Ecto neural progenitor cell (in vitro differentiated cells): ENCODE measurements at regions not wholly inside any gene's neighbourhood (a gene's known extent, or its start where the extent isn't known, plus 50 kb on each side); places are given as distances from the start of the nearest gene placed in this dataset.
"Not testable (repeated sequence)": the region's sequence is repeated elsewhere in the genome, so short reads cannot be mapped to it uniquely, and the experiment has no call there.

Source experiments
- DNase-seq: peaks from one replicate; pipeline ENCODE4 v3.0.0-alpha.2; 2018; ENCODE audit warnings: low spot score

DNA sequence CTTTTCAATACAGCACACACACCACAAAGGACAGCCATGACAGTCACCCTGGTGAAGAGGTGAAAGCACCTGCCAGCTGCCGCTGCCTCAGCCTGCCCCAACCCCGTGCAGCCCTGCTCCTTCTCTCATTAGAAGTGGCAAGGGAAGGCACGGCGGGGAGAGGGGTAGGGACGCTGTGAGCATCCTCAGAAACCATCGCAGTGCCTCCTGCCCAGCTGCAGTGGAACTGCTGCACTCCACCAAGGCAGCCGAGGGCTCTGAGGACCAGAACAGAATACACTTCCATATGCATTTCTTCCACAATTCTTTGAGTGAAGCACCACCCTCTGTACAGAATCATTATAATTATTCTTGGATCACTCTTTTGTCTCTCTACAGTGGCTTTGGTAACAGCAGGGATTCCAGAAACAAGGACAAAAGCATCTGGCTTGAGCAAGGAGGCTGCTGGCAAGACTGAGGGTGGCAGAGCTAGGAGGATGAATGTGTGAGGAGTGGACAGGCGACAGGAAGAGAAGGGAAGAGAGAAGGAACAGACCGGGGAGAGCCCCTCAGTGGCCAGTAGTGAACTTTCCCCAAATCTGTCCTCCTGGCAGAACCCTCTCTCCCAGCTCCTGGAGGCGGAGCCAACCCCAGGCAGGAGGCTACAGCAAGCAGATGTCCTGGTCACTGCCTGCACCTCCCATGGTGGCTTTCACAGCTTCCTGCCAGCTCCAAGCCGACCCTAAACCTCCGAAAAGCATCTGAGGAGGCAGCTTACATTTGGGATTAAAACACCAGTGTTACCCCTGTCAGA lies 73.2 kb downstream of the MTNR1A start:
- DNase-seq = no peak

DNA sequence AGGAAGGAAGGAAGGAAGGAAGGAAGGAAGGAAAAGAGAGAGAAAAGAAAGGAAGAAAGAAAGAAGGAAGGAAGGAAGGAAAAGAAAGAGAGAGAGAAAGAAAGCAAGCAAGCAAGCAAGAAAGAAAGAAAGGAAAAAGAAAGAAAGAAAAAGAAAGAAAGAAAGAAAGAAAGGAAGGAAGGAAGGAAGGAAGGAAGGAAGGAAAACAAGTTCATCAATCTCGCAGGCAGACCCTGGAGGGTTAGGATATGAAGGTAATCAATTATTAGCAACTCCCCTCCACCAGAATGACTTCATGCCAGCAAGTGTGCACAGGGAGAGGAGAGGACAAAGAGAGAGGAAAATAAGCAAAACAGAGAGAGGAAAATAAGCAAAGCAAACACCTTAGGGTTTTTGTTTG lies 80.2 kb downstream of the MTNR1A start:
- DNase-seq = no peak

DNA sequence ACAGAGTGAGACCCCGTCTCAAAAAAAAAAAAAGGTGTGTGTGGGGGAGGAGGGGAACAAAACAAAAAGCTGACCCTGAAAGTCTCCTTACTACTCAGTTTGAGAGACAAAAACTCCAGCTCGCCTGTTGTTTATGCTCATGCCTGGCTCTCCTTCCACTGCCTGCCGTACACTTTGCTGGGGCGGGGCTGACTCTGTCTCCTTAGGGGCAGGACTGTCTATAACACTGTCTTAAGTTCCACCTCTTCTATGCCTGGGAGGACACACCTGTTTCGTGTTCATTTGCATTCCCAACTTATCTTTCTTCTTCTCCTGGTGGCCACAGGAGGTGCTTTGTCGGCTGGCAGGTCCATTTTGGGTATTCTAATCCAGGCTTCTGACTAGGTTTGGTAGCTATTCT lies 81.4 kb downstream of the MTNR1A start:
- DNase-seq = no peak

DNA sequence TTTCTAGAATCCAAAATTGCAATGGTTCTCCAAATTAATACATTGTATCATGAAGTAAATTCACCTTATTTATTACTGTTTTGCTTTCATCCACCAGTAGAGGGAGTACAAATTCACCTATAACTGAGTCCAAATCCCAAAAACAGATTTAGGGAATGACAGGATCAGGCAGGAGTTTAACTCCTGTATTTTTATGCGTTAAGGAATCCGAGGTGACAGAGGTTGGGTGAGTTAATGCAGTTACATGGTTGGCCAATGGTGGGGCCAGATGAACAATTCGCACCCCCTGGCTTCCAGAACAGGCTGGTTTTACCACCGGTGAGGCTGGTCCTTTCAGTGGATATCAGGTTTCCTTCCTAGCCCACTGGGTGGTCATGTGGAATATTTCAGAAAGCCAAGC lies 82.4 kb downstream of the MTNR1A start:
- DNase-seq = peak; percentile 46

DNA sequence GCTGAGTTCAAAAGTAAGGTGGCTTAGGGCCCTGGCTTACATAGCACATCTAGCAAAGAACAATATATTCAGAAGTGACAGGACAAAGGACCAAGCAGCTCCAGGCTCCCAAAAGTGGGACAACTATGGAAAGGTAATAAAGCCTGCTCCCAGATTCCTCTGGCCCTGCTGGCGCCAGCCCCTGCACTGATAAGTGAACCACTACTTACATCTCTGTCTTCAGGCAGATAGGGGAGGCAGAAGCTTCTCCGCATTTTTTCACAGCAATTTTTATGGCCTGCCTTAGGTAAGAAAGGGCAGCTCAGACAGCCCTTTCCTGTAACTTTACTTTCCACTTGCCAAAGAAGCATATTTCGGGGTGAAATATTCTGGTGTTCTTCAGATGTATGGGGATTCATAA lies 83.9 kb downstream of the MTNR1A start:
- DNase-seq = no peak

DNA sequence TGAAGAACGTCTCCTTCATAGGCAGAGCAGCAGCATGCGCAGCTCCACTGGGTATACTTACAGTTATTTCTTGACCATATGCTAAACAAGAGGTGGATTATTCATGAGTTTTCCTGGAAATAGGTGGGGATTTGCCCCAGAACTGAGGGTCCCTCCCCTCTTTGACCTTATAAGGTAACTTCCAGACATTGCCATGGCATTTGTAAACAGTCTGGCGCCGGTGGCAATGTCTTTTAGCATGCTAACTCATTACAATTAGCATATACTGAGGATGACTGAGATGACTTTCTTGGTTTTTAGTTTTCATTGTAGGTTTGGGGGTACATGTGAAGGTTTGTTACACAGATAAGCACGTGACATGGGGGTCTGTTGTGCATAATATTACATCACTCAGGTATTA lies 97.3 kb downstream of the MTNR1A start:
- DNase-seq = no peak

DNA sequence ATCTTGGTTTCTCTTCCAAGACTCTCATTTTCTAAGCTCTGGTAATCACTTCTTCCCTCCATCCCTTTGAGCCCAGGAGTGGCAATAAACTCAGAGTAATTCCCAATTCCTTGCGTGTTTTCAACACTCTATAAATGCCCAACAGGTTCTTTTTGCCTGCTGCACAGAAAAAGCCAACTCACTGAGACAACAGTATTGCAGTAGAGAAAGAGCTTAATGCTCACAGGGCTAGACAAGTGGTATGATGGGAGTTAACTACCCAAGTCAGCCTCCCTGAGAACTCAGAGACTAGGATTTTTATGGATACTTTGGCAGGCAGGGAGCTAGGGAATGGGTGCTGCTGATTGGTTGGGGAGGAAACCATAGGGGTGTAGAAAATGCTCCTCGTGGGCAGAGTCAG lies 103.4 kb downstream of the MTNR1A start:
- DNase-seq = no peak

DNA sequence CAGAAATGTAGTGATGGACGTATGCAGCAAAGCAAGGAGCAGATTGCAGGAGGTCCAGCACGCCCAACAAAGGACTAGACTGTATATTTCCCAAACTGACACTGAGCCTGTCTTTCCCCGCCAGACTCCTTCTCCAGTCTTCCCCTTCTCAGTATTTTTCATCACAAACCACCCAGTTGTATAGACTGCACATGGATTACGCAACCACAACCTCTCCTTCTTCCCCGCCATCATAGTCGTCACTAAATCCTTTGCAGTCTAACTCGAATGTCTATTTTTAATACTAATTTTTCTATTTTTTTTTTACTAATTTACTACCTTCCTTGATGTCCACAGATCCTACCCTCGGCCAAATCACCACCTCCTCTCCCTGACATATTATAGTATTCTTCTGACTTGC lies 105.4 kb downstream of the MTNR1A start:
- no peak for DNase-seq

DNA sequence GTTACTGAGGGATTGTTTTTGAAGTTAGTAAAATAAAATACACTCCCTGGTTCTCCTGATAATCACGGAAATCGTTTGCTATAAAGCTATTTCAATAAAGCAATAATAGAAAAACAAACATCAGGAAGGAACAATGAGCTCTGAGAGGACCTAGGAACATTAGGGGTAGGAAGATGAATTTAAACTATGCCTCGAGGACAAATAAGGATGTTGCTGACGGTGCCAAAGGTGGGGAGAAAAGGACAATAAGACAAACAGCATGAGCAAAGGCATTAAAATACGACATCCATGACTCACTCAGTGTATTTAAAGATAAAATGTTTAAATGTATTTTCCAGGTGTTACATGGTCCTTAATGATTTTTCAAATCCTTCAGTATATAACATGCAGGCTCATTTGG lies 110.3 kb downstream of the MTNR1A start:
- DNase-seq = no peak

DNA sequence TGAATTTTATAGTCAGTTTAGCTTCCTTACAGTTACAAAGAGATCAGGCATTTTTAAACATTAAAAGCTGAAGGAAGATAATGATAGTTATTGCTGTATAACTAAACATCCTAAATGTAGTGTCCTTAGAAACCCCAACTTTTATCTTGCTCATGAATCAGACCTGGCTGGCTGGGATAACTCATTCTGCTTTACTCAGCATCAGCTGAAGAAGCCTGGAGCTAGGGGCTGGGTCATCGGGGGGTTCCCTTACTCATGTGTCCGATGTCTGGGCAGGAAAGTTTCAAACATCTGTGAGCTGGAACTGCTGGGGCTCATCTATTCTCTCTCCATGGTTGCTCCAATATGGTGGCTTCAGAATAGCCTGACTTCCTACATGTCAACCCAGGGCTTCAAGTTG lies 113.9 kb downstream of the MTNR1A start:
- no peak for DNase-seq

DNA sequence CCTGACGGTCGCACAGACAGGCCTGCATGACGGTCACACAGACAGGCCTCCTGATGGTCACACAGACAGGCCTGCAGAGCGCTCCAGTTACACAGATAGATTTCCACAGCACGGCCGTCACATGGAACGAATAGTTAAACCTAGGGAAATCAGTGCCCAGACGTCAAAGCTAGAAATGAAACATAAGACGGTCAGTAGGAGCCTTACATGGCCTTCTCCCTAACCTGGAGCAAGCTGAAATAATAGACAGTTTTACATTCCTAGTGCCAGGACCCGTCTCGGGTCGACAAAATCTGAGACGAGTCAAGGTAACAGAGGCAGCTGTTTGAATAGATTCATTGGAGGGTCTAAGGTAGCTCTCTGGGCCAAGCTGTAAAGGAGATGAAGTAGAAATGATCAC lies 126.9 kb downstream of the MTNR1A start:
- DNase-seq = no peak

DNA sequence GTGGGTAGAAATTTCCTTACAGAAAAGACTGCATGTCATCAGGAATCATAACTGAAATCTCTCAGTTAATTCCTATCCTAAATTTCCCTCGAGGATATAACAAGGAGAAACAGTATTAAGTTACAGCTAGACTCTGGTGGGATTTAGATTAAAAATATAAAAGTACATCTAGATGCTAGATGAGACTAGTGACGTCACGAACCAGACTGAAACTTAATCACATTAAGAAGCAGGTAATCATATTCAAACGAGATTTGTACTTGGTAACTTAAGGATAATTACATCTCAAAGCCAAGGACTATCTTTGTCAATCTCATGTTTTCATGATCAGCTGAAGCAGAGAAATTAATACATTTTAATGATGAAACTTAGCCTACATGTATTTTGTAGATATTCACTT lies 130.6 kb downstream of the MTNR1A start:
- DNase-seq = no peak

DNA sequence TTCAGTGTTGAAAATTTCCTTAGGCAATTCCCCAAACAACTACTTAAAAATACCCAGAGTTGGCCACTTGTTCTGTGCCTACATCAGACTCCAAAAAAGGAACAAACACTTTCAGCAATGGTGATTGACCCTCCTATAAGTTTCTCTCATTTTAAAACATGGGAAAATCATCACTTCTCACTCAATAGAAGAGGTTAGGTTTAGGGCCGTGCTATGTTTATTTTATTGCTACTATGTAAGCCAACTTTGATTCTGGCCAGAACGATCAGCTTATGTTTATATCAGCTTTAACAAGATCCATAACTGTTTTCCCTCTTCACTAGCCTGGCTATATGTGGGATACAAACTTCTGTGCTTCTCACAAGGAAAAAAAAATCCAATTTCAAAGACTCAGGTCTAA lies 133.1 kb downstream of the MTNR1A start:
- no peak for DNase-seq

DNA sequence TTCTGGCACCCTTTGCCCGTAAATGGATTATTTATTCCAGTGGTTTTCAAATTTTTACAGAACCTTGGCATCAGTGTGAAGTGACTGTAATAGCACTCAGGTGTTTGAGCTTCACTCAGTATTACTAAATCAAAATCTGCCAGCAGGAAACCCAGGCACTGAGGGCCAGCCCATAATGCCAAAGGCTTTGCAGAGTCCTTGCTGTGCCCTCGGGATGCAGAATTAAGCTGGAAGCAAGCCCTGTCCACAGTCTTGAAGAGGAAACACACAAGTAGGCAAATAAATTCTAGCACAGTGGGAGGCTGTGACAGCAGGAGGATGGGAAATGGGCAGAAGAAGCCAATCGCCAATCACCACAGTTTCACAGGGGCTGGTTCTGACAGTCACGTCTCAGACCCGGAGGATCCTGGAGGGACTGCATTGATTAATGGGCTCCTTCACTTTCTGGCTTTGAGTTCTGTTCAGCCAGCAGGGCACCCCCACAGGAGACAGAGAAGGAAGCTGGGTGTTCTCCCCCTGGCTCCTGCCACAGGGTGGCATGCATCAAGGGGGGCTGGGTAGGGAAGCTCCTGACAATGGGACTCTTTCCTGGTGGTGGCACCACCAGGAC lies 138.8 kb downstream of the MTNR1A start:
- DNase-seq = no peak

DNA sequence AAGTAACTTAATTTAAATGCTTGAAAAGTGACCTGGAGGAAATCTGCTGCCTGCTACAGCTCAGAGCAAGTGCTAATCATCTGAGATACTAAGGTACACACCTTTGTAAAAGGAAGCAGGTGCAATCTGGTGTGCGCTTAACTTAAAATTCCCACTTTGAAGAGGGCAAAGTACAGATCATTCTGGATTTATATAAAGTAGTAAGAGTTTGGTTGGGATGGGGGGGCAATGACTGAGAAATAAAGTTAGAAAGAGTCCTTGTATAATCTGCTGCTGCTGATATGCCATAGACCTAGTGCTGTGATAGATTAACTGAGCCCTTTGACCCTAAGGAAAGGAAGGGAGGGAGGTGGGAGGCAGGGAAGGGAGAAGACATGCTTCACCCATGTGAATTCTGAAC lies 141.0 kb downstream of the MTNR1A start:
- DNase-seq = no peak

DNA sequence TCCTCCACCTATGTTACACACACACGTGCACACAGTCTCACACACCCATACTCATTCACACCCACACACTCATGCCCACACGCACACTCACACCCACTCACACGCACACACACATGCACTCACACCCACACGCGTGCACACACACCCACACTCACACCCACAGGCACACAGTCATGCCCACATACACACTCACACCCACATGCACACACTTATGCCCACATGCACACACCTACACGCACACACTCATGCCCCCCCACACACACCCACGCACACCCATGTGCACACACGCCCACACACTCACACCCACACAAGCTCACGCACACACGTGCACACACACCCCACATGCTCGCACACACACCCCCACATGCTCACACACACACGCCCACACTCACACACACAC lies 140.0 kb downstream of the F11 start:
- DNase-seq = no peak

DNA sequence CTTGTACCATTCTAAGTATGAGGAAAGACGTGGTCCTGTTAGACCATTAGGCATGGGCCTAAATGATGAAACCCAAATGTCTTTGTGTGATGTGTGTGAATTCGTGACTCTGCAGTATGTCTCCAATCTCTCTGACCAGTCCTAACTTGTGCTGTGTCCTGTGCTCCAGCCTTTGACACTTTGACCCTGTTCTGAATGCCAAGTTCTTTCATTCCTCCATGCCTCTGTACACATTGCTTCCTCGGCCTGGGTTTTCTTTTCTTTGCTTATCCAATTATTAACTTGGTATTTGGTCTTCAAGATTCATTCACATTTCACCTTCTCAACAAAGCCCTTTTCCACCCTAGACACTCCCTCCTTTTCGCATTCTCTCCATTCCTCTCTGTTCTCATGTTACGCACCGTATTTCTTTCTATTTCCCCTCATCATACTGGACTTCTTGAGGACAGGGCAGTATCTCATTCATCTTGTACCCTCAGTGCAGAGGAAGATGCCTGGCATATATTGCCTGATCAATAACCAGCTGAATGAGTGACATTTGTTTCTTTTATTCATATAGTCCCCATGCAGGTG lies 138.7 kb downstream of the F11 start:
- no peak for DNase-seq

DNA sequence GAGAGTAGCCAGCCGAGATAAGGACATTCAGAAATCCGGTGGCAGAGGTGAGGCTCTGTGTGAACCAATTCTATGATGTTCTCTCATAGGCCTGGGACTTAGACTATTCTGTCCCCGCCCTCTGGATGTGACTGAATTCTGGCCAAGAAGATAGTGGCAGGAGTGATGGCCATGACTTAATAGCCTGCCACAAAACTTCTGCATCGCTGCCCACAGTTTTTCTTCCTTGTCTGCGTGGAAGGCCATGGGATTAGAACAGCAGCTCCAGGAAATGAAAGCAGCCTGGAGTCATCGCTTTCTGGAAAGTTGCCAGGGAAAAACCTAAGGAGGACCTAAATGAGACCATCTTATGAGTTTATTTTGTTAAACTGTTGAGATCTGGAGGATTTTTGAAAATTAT lies 134.7 kb downstream of the F11 start:
- no peak for DNase-seq

DNA sequence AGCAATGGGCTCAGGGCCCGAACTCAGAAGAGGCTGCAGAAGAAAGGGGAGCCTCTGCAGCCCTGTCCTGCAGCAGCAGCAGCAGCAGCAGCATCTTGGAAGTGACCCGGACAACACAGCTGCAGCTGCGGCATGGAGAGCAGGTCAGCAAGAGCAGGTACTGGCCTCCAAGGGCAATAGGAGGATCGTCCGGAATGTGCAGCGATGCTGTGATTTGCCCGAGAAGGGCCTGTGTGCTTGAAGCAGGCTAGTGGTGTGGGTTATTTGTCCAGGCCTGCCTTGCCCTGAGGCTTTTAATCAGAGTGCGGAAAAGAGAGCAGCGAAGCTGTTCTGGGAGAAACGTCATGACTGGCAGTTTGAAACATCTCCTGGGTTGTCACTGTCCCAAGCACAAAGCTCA lies 126.0 kb downstream of the F11 start:
- DNase-seq = peak; percentile 51

DNA sequence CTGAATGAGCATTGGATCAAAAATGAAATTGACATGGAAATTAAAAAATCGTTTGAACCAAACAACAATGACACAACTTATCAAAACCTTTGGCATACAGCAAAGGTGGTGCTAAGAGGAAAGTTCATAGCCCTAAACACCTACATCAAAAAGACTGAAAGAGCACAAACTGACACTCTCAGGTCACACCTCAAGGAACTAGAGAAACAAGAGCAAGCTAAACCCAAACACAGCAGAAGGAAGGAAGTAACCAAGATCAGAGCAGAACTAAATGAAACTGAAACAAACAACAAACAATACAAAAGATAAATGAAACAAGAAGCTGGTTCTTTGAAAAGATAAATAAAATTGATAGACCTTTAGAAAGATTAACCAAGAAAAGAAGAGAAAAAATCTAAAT lies 118.3 kb downstream of the F11 start:
- not testable (repeated sequence) for DNase-seq

DNA sequence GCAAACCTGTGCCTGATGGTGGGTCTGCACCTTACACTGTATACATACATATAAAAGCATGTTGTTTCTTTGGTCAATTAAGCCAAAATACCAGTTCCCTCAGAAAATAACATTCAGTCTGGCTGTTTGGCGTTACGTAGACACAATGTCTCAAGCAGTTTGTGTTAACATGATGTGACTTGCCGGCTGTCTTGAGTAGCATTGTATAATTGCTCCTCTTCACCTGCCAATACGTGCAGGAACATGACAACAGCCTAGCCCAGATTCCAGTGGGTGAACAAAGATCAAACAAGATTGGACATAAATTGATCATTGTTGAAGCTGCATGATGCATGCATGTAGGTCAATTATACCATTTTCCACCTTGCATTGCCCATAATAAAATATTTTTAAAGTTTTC lies 102.3 kb downstream of the F11 start:
- no peak for DNase-seq

DNA sequence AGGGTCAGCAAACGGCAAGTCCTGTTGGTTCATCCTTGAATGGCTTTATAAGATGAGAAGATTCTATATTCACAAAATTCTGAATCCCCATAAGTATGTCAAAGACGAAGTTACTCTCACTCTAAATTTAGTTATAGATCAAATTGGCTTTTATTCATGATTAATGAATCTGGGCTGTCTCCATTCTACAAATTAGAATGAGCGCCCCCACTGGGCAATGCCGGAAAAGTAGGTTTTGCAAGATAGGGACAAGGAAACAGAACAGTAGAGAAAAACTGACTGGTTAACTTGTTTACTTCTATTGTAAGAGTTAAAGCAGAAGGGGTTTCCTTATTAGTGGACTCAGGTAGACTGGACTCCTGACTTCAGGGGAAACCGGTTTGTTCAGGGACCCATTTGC lies 100.3 kb downstream of the F11 start:
- no peak for DNase-seq

DNA sequence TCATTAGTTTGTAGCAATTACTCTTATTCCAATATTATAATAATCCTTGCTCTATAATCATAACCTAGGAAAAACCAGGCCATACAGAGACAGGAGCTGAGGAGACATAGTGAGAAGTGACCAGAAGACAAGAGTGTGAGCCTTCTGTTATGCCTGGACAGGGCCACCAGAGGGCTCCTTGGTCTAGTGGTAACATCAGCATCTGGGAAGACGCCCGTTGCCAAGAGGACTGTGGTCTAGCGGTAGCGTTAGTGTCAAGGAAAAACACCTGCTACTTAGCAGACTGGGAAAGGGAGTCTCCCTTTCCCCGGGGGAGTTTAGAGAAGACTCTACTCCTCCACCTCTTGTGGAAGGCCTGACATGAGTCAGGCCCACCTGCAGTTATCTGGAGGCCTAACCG lies 97.0 kb downstream of the F11 start:
- DNase-seq = not testable (repeated sequence)

DNA sequence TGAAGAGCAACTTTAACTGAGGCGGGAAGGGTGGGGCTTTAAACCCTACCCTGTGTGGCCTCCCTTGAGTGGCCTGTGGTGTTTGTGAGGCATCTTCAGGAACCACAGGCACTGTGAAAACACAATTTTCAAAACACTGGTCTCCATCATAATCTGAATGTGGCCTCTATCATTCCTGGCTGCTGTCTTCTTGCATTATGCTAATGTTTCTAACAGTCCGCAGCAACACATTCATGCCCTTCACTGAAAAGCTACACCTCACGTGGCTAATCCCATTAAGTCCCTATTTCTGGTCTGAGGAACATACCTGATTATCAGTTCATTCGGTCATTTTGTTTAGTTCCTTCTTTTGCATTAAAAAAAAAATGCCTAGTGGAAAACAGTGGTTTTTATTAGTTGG lies 94.6 kb downstream of the F11 start:
- no peak for DNase-seq
